NCI-H1694 treated with DMSO at 0.1 percent for 48 hours (cell line): ENCODE measurements at regions not wholly inside any gene's neighbourhood (a gene's known extent, or its start where the extent isn't known, plus 50 kb on each side); places are given as distances from the start of the nearest gene placed in this dataset.
A peak's percentile ranks its signal among the peaks of the same experiment; 100 is the strongest.

Experiments
- DNase-seq: peaks from one replicate; lab custom pipeline; 2025; lab: John Stamatoyannopoulos, UW

DNA sequence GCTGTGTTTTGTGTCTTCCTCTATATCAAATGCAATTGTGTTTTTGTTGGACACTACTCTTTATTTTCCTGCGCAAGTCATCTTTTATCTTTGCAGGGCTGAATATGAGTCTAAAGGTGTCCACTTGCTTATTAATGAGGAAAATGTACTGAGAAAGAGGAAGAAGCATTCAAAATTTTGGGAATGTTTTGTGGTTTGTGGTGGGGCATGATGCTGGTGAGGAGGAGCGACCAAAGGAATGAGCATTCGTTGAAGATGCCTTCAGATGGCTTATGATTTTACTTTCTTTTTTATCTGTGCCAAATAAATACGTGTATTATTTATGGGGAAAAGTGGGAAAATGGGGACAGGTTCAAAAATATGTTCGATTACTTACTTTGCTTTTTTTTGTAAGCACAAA is 63.9 kb upstream of the SMIM21 start:
- DNase-seq = no peak

DNA sequence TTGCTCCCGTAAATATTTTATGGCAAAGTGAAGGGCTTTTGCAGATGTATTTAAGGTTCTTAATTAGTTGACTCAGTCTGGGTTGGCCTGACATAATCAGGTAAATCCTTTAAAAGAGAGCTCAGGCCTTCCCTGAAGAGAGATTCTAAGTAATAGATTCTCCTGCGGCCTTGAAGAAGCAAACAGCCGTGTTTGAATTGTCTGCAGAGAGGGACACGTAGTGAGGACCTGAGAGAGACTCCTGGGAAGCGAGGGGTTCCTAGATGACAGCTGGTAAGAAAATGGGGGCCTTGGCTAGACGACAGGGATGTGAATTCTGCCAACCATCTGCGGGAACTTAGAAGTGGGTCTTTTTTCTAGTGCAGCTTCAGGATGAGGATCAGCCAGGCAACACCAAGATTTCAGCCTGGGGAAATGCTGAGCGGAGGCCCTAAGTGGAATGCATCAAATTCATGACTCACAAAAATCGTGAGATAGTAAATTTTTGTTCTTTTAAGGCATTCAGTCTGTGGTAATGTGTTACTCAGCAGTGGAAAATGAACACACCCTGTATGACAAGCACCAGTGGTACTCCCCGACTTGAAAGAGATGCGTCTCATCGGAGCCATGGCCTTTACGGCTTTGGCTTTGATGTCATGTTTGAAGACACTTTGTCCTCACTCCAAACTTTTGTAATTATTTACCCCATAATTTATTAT is 62.1 kb upstream of the SMIM21 start:
- no peak for DNase-seq

DNA sequence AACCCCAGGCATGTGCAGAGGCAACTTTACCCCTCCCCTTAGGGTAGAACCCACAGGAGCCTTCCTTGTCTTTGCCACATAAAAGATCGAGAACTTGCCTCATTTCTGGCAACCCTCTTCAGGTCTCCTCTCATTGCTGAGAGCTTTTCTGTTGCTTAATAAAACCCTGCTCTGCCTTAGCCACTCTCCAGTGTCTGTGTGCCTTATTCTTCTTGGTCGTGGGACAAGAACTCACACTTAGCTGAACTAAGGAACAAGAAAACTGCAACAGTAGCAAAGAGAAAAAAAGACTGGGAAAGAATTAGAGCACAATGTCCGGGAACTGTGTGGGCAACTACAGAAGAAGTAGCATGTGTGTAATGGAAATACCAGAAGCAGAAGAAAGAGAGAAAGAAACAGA is 56.2 kb upstream of the SMIM21 start:
- DNase-seq = no peak

DNA sequence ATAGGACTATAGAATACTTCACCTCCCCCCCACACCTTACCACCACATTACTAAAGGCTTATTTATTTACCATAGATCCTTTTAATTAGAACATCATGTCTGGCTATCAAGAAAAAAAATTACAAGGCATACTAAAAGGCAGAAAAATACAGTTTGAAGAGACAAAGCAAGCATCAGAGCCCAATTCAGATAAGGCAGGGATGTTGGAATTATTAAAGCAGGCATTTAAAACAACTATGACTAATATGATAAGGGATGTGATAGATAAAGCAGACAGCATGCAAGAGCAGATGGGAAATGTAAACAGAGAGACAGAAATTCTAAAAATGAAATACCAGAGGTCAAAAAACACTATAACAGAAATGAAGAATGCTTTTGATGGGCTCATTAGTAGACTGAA is 55.4 kb upstream of the SMIM21 start:
- no peak for DNase-seq

DNA sequence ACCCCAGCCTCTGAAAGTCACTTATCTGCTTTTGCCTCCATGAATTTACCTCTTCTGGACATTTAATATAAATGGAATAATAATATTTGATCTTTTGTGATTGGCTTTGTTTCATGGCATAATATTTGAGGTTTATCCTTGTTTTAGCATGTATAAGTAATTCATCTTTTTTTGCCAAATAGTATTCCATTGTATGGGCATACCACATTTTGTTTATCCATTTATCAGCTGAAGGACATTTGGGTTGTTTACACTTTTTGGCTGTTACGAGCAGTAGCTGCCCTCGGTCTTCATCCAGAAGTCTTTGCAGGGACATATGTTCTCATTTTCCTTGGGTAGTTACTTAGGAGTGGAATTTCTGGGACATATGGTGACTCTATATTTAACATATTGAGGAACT is 53.0 kb upstream of the SMIM21 start:
- DNase-seq = no peak

DNA sequence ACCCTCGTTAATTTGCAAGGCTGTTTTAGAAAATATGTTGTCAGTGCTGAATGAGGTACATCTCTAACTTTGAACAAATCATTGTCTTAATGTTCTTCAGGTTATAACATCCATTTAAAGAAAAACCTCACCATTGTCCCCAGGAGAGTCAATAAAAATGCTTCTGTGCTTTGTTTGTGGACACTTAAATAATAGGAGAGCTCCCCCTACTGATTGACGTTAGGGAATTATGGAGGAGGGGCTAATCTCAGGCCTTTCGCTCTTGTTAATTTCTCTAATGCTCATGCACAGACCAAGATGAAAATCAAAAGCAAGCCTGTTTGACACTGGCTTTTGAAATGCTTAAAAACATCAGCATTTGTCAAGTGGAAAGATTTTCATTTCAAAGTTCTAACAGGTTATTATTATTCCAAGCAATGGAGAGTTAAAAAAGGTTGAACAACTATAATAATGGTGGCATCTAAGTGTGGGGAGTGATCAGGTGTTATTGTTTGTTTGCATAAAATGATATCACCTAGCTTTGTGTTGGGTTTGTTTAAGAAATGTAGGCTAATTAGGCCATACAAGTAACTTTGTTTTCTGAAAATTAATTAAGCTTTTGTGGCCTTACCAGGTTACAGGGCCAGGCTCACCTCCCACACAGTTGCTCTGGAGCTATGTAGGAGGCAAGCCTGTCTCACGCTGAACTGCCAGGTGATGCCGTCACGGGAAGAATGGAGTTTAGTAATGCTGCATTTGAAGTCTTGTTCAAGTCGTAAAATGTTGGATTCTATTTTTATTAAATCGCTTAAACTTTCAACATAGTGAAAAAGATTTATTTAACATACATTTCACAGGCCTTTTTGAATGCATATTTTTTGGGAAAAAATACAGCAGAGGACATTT is 51.7 kb upstream of the SMIM21 start:
- peak; percentile 59 for DNase-seq

DNA sequence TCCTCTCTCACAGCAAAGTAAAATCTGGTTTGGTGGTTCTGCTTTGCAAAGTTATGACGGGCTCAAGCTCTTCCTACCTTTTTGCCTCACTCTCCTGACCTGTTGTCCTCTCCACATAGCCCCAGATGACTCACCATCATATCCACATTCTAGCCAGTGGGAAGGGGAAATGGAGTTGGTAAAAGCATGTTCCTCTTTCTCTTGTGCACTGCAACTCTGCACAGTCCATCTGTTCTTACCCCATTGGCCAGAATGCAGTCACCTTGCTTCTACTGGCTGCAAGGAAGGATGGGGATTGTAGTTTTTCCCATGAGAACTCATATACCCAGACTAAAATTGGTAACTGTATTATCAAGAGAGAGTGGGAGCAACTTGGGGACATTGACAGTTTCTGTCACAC is 50.4 kb upstream of the SMIM21 start:
- DNase-seq = no peak
